ENCODE measurements at regions not wholly inside any gene's neighbourhood (a gene's known extent, or its start where the extent isn't known, plus 50 kb on each side); places are given as distances from the start of the nearest gene placed in this dataset.

DNA sequence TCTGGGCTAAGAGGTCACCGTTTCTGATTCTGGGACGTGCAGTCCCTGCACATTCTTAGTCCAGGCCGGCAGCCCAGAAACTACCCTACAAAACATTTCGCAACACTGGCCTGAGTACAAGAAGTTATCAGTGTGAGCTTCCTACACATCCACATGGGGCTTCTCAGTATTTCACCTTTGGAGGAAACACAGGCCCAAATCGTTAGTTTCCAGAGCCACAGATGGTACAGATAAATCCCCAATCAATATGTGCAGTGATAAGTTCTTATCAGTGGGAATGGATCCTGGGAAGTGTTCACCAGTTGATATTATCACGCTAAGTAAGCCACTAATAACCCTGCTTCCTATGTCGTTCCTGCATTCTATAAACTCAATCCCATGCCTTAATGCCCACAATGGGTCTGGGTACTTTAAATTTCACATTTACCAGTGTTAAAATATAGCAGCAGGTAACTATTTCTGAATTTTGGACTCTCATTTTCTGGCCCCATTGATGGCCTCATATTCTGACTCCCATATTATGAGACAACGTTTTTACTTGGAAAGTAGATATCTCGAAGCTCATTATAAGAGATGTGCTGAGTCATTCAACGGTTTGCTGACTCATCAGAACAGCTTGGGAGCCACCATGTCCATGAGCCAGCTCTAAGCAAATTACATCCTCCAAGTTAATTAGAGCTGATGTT, 370.2 kb upstream of the MAF start:
- DNase-seq (ENCODE audit: low spot score), result no peak
- no peak overlapping the region for H4K8ac ChIP-seq (ENCODE audit: low read depth, low read length)
- H3K27ac ChIP-seq (replicated peaks; ENCODE audit: low read length), result no peak overlapping the region
- H3K14ac ChIP-seq (ENCODE audit: low read length), result no peak overlapping the region
- H4K91ac ChIP-seq (ENCODE audit: low read depth, low read length, poor library complexity), result no peak overlapping the region
- no peak overlapping the region for H3K9ac ChIP-seq (ENCODE audit: low read depth, low read length, poor library complexity)
- no peaks in the 10 kb centered on the region for H3K4me1 ChIP-seq (ENCODE audit: control insufficient read depth in 2 of 2, insufficient read depth in 1 of 2, low read depth in 1 of 2, low read length in 2 of 2)
- no peak overlapping the region for H3K4ac ChIP-seq (ENCODE audit: low read length)
- H3K36me3 ChIP-seq (replicated peaks in 1 of 2; ENCODE audit: control insufficient read depth in 2 of 2, insufficient read depth in 2 of 2, low read length in 2 of 2), result no peaks in the 10 kb centered on the region
- no CpG with 5 or more reads among the region's 10 CpGs for WGBS, 2 donors (ENCODE audit: extremely low coverage in 2 of 2, insufficient read length in 2 of 2, insufficient replicate concordance in 1 of 2)
- H2BK12ac ChIP-seq (ENCODE audit: low read length), result no peak overlapping the region
- H3K4me2 ChIP-seq (ENCODE audit: insufficient read depth, low read length, poor library complexity, severe bottlenecking), result no peak overlapping the region
- no peak overlapping the region for H2BK5ac ChIP-seq (ENCODE audit: low read length)
- H3K79me1 ChIP-seq (ENCODE audit: low read depth, low read length), result no peaks in the 10 kb centered on the region
- no peak overlapping the region for H2BK120ac ChIP-seq (ENCODE audit: low read depth, low read length)
- H3K23ac ChIP-seq (ENCODE audit: low read depth, low read length, poor library complexity), result no peak overlapping the region
- H2AK5ac ChIP-seq (ENCODE audit: low read depth, low read length), result no peak overlapping the region
- H3K18ac ChIP-seq (ENCODE audit: low read length), result no peak overlapping the region
- H3K27me3 ChIP-seq (ENCODE audit: control insufficient read depth in 3 of 3, insufficient read depth in 3 of 3, low read depth in 1 of 3, low read length in 3 of 3), result no peaks in the 10 kb centered on the region
- no peak overlapping the region for H2BK15ac ChIP-seq (ENCODE audit: low read length)
- no peaks in the 10 kb centered on the region for H3K9me3 ChIP-seq (replicated peaks in 1 of 2; ENCODE audit: control insufficient read depth in 2 of 2, insufficient read depth in 1 of 2, low read depth in 1 of 2, low read length in 2 of 2)
- H2AFZ ChIP-seq (ENCODE audit: low read length), result no peak overlapping the region
- H3K4me3 ChIP-seq (ENCODE audit: low read length in 2 of 2), result no peak overlapping the region

DNA sequence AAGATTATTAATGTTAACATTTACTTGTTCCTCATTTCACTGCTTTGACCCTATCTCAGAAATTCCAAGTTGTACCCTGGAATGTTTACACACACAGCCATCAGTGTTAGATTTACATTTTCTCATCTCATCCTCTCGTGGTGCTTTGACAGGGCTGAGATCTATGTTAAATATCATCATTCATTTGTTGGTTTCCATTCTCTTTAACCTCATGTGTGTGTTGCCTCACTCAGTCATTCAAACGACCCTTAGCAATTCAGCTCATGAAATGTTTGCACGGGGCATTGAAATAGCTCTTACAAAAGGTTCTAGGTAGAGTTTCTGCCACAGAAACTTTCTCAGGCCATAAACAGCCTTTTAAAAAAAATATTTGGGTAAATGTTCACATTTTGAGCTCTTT, 369.6 kb upstream of the MAF start:
- no peak overlapping the region for H3K23ac ChIP-seq (ENCODE audit: low read depth, low read length, poor library complexity)
- H2BK15ac ChIP-seq (ENCODE audit: low read length), result no peak overlapping the region
- no peak overlapping the region for H3K4ac ChIP-seq (ENCODE audit: low read length)
- H3K9me3 ChIP-seq (replicated peaks in 1 of 2; ENCODE audit: control insufficient read depth in 2 of 2, insufficient read depth in 1 of 2, low read depth in 1 of 2, low read length in 2 of 2), result no peaks in the 10 kb centered on the region
- H3K4me1 ChIP-seq (ENCODE audit: control insufficient read depth in 2 of 2, insufficient read depth in 1 of 2, low read depth in 1 of 2, low read length in 2 of 2), result no peaks in the 10 kb centered on the region
- no CpG with 5 or more reads among the region's 3 CpGs for WGBS, 2 donors (ENCODE audit: extremely low coverage in 2 of 2, insufficient read length in 2 of 2, insufficient replicate concordance in 1 of 2)
- no peak overlapping the region for H2BK5ac ChIP-seq (ENCODE audit: low read length)
- H3K9ac ChIP-seq (ENCODE audit: low read depth, low read length, poor library complexity), result no peak overlapping the region
- no peak overlapping the region for H3K27ac ChIP-seq (replicated peaks; ENCODE audit: low read length)
- H2BK120ac ChIP-seq (ENCODE audit: low read depth, low read length), result no peak overlapping the region
- H2AFZ ChIP-seq (ENCODE audit: low read length), result no peak overlapping the region
- H3K4me3 ChIP-seq (ENCODE audit: low read length in 2 of 2), result no peak overlapping the region
- H3K79me1 ChIP-seq (ENCODE audit: low read depth, low read length), result no peaks in the 10 kb centered on the region
- no peak overlapping the region for H3K4me2 ChIP-seq (ENCODE audit: insufficient read depth, low read length, poor library complexity, severe bottlenecking)
- H3K18ac ChIP-seq (ENCODE audit: low read length), result no peak overlapping the region
- H3K36me3 ChIP-seq (replicated peaks in 1 of 2; ENCODE audit: control insufficient read depth in 2 of 2, insufficient read depth in 2 of 2, low read length in 2 of 2), result no peaks in the 10 kb centered on the region
- no peak overlapping the region for H4K8ac ChIP-seq (ENCODE audit: low read depth, low read length)
- H4K91ac ChIP-seq (ENCODE audit: low read depth, low read length, poor library complexity), result no peak overlapping the region
- no peak overlapping the region for H2AK5ac ChIP-seq (ENCODE audit: low read depth, low read length)
- H2BK12ac ChIP-seq (ENCODE audit: low read length), result no peak overlapping the region
- no peaks in the 10 kb centered on the region for H3K27me3 ChIP-seq (ENCODE audit: control insufficient read depth in 3 of 3, insufficient read depth in 3 of 3, low read depth in 1 of 3, low read length in 3 of 3)
- DNase-seq (ENCODE audit: low spot score), result no peak
- H3K14ac ChIP-seq (ENCODE audit: low read length), result no peak overlapping the region

DNA sequence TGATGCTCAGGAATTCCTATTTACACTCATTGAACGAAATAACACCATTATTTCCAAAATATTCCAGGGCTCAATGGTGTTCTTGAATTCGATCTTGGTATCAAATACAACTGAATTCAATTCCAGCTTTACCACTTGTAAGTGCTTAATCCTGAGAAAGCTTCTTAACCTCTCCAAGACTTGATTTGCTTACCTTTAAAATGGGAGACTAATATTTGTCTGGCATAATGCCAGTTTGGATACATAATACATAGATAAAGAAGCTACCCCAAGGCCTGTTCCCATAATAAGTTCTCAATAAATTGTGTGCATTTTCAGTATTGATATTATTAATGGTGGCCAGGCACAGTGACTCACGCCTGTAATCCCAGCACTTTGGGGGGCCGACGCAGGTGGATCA, 368.9 kb upstream of the MAF start:
- no peak overlapping the region for H3K18ac ChIP-seq (ENCODE audit: low read length)
- WGBS, 2 donors (ENCODE audit: extremely low coverage in 2 of 2, insufficient read length in 2 of 2, insufficient replicate concordance in 1 of 2), result no CpG with 5 or more reads among the region's 5 CpGs
- no peak overlapping the region for H2AFZ ChIP-seq (ENCODE audit: low read length)
- H3K4me3 ChIP-seq (ENCODE audit: low read length in 2 of 2), result no peak overlapping the region
- H4K91ac ChIP-seq (ENCODE audit: low read depth, low read length, poor library complexity), result no peak overlapping the region
- H3K27ac ChIP-seq (replicated peaks; ENCODE audit: low read length), result no peak overlapping the region
- H3K27me3 ChIP-seq (ENCODE audit: control insufficient read depth in 3 of 3, insufficient read depth in 3 of 3, low read depth in 1 of 3, low read length in 3 of 3), result peaks cover 0 to 6% (median 0%) of the 10 kb centered on the region in 3 experiments
- DNase-seq (ENCODE audit: low spot score), result no peak
- no peak overlapping the region for H3K4ac ChIP-seq (ENCODE audit: low read length)
- H3K23ac ChIP-seq (ENCODE audit: low read depth, low read length, poor library complexity), result no peak overlapping the region
- no peaks in the 10 kb centered on the region for H3K4me1 ChIP-seq (ENCODE audit: control insufficient read depth in 2 of 2, insufficient read depth in 1 of 2, low read depth in 1 of 2, low read length in 2 of 2)
- no peaks in the 10 kb centered on the region for H3K9me3 ChIP-seq (replicated peaks in 1 of 2; ENCODE audit: control insufficient read depth in 2 of 2, insufficient read depth in 1 of 2, low read depth in 1 of 2, low read length in 2 of 2)
- no peak overlapping the region for H3K14ac ChIP-seq (ENCODE audit: low read length)
- no peak overlapping the region for H2AK5ac ChIP-seq (ENCODE audit: low read depth, low read length)
- no peak overlapping the region for H2BK15ac ChIP-seq (ENCODE audit: low read length)
- H3K4me2 ChIP-seq (ENCODE audit: insufficient read depth, low read length, poor library complexity, severe bottlenecking), result no peak overlapping the region
- H2BK5ac ChIP-seq (ENCODE audit: low read length), result no peak overlapping the region
- no peaks in the 10 kb centered on the region for H3K36me3 ChIP-seq (replicated peaks in 1 of 2; ENCODE audit: control insufficient read depth in 2 of 2, insufficient read depth in 2 of 2, low read length in 2 of 2)
- no peak overlapping the region for H2BK120ac ChIP-seq (ENCODE audit: low read depth, low read length)
- H3K9ac ChIP-seq (ENCODE audit: low read depth, low read length, poor library complexity), result no peak overlapping the region
- no peak overlapping the region for H2BK12ac ChIP-seq (ENCODE audit: low read length)
- no peaks in the 10 kb centered on the region for H3K79me1 ChIP-seq (ENCODE audit: low read depth, low read length)
- H4K8ac ChIP-seq (ENCODE audit: low read depth, low read length), result no peak overlapping the region

DNA sequence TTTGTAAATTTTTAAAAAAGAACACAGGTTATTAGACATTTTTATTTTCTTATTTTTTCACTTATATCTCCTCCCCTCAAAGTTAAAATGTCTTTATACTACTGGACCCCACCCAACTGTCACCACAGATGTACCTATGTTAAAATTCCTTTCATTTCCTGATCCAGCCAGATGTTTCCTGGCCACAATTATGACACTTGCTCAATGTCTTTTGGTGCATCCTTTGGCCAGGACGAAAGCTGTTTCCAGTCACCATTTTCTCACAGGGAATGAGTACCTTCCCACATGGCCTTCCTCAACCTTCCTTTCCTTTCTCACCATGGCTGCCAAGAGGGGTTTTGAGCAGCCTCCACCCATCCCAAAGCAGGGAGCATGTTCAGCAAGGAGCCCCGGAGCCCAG, 365.7 kb upstream of the MAF start:
- no peak overlapping the region for H2BK12ac ChIP-seq (ENCODE audit: low read length)
- no peaks in the 10 kb centered on the region for H3K4me1 ChIP-seq (ENCODE audit: control insufficient read depth in 2 of 2, insufficient read depth in 1 of 2, low read depth in 1 of 2, low read length in 2 of 2)
- H2BK5ac ChIP-seq (ENCODE audit: low read length), result no peak overlapping the region
- H3K14ac ChIP-seq (ENCODE audit: low read length), result no peak overlapping the region
- no peak overlapping the region for H2BK15ac ChIP-seq (ENCODE audit: low read length)
- H3K9ac ChIP-seq (ENCODE audit: low read depth, low read length, poor library complexity), result no peak overlapping the region
- H3K27ac ChIP-seq (replicated peaks; ENCODE audit: low read length), result no peak overlapping the region
- H3K23ac ChIP-seq (ENCODE audit: low read depth, low read length, poor library complexity), result no peak overlapping the region
- H3K4me2 ChIP-seq (ENCODE audit: insufficient read depth, low read length, poor library complexity, severe bottlenecking), result no peak overlapping the region
- H3K18ac ChIP-seq (ENCODE audit: low read length), result no peak overlapping the region
- H3K9me3 ChIP-seq (replicated peaks in 1 of 2; ENCODE audit: control insufficient read depth in 2 of 2, insufficient read depth in 1 of 2, low read depth in 1 of 2, low read length in 2 of 2), result no peaks in the 10 kb centered on the region
- H4K8ac ChIP-seq (ENCODE audit: low read depth, low read length), result no peak overlapping the region
- WGBS, 2 donors (ENCODE audit: extremely low coverage in 2 of 2, insufficient read length in 2 of 2, insufficient replicate concordance in 1 of 2), result no CpG with 5 or more reads among the region's 2 CpGs
- peaks cover 0 to 7% (median 0%) of the 10 kb centered on the region in 3 experiments for H3K27me3 ChIP-seq (ENCODE audit: control insufficient read depth in 3 of 3, insufficient read depth in 3 of 3, low read depth in 1 of 3, low read length in 3 of 3)
- no peaks in the 10 kb centered on the region for H3K36me3 ChIP-seq (replicated peaks in 1 of 2; ENCODE audit: control insufficient read depth in 2 of 2, insufficient read depth in 2 of 2, low read length in 2 of 2)
- no peak overlapping the region for H2AK5ac ChIP-seq (ENCODE audit: low read depth, low read length)
- no peak overlapping the region for H2BK120ac ChIP-seq (ENCODE audit: low read depth, low read length)
- no peak overlapping the region for H3K4me3 ChIP-seq (ENCODE audit: low read length in 2 of 2)
- no peak overlapping the region for H4K91ac ChIP-seq (ENCODE audit: low read depth, low read length, poor library complexity)
- no peak overlapping the region for H3K4ac ChIP-seq (ENCODE audit: low read length)
- H3K79me1 ChIP-seq (ENCODE audit: low read depth, low read length), result no peaks in the 10 kb centered on the region
- no peak for DNase-seq (ENCODE audit: low spot score)
- H2AFZ ChIP-seq (ENCODE audit: low read length), result no peak overlapping the region

Measured in neuronal stem cell (in vitro differentiated cells).